ENCODE measurements at regions not wholly inside any gene's neighbourhood (a gene's known extent, or its start where the extent isn't known, plus 50 kb on each side); places are given as distances from the start of the nearest gene placed in this dataset.

DNA sequence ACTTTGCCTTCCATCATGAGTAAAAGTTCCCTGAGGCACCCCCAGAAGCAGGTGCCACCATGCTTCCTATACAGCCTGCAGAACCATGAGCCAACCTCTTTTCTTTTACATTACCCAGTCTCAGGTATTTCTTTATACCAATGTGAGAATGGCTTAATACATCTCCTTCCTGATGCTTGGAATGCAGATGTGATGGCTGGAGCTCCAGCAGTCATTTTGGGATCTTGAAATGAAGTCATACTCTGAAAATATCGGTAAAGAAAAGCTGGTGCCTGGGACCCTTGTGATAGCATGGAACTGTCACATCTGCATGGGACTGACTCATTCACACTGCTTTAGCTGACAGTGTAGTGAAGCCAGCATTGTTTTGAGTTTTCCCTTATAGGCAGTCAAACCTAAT lies 634.5 kb upstream of the NRP1 start:
- Histone ChIP-seq H4K20me1 (ENCODE audit: control insufficient read depth, insufficient read depth, low read depth, low read length) (no peaks in the 10 kb centered on the region), H3K27ac (ENCODE audit: low read depth, low read length) (no peak overlapping the region), H3K9me3 (ENCODE audit: control insufficient read depth, insufficient read depth, low read length) (no peaks in the 10 kb centered on the region), H3F3A (ENCODE audit: control insufficient read depth, insufficient read depth) (no peaks in the 10 kb centered on the region), H3K9me2 (replicated peaks; ENCODE audit: control insufficient read depth, low read length) (no peaks in the 10 kb centered on the region), H3K4me2 (ENCODE audit: low read length) (no peak overlapping the region), H3K4me1 (ENCODE audit: control insufficient read depth, low read length) (no peaks in the 10 kb centered on the region), H3K79me2 (ENCODE audit: control insufficient read depth, low read length) (no peaks in the 10 kb centered on the region), H3K36me3 (ENCODE audit: control insufficient read depth, low read length) (no peaks in the 10 kb centered on the region), H3K27me3 (ENCODE audit: control insufficient read depth, low read length) (no peaks in the 10 kb centered on the region), H3K4me3 (ENCODE audit: low read length) (no peak overlapping the region)
- no peak for TF ChIP-seq EZH2phosphoT487 (IDR thresholded peaks at IDR 0.05; ENCODE audit: borderline replicate concordance, low read length)
- TF ChIP-seq, protein P1, sequence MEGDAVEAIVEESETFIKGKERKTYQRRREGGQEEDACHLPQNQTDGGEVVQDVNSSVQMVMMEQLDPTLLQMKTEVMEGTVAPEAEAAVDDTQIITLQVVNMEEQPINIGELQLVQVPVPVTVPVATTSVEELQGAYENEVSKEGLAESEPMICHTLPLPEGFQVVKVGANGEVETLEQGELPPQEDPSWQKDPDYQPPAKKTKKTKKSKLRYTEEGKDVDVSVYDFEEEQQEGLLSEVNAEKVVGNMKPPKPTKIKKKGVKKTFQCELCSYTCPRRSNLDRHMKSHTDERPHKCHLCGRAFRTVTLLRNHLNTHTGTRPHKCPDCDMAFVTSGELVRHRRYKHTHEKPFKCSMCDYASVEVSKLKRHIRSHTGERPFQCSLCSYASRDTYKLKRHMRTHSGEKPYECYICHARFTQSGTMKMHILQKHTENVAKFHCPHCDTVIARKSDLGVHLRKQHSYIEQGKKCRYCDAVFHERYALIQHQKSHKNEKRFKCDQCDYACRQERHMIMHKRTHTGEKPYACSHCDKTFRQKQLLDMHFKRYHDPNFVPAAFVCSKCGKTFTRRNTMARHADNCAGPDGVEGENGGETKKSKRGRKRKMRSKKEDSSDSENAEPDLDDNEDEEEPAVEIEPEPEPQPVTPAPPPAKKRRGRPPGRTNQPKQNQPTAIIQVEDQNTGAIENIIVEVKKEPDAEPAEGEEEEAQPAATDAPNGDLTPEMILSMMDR (IDR thresholded peaks at IDR 0.05; ENCODE audit: low read depth, low read length, poor library complexity, severe bottlenecking), result no peak

DNA sequence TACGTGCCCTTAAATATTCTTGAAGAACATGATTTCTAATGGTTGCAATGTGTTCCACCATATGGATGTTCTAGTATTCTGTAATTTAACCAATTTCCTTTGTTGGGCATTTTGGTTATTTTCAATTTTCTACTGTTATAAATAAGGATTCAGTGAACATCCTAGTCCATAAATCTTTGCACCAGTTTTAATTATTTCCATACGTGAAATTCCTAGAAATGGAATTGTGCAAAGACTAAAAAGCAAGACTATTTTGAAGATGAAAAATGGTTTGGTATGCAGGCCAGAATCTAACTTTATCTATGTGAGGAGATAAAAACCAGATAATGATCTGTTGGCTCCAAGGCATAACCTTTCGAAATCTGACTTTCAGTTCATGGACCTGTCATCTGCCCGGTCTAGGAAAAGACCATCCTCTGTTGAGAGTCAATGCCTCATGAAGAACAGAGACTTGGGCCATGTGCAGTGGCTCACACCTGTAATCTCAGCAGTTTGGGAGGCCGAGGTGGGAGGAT lies 633.2 kb upstream of the NRP1 start:
- TF ChIP-seq EZH2phosphoT487 (IDR thresholded peaks at IDR 0.05; ENCODE audit: borderline replicate concordance, low read length), result no peak
- TF ChIP-seq, protein P1 (IDR thresholded peaks at IDR 0.05; ENCODE audit: low read depth, low read length, poor library complexity, severe bottlenecking), result no peak
- H3K9me2 ChIP-seq (replicated peaks; ENCODE audit: control insufficient read depth, low read length), result no peaks in the 10 kb centered on the region
- no peak overlapping the region for H3K27ac ChIP-seq (ENCODE audit: low read depth, low read length)
- no peaks in the 10 kb centered on the region for H3K9me3 ChIP-seq (ENCODE audit: control insufficient read depth, insufficient read depth, low read length)
- H3K79me2 ChIP-seq (ENCODE audit: control insufficient read depth, low read length), result no peaks in the 10 kb centered on the region
- no peaks in the 10 kb centered on the region for H3K27me3 ChIP-seq (ENCODE audit: control insufficient read depth, low read length)
- H3K36me3 ChIP-seq (ENCODE audit: control insufficient read depth, low read length), result no peaks in the 10 kb centered on the region
- no peaks in the 10 kb centered on the region for H3K4me1 ChIP-seq (ENCODE audit: control insufficient read depth, low read length)
- H3K4me2 ChIP-seq (ENCODE audit: low read length), result no peak overlapping the region
- H3F3A ChIP-seq (ENCODE audit: control insufficient read depth, insufficient read depth), result no peaks in the 10 kb centered on the region
- H3K4me3 ChIP-seq (ENCODE audit: low read length), result no peak overlapping the region
- no peaks in the 10 kb centered on the region for H4K20me1 ChIP-seq (ENCODE audit: control insufficient read depth, insufficient read depth, low read depth, low read length)

DNA sequence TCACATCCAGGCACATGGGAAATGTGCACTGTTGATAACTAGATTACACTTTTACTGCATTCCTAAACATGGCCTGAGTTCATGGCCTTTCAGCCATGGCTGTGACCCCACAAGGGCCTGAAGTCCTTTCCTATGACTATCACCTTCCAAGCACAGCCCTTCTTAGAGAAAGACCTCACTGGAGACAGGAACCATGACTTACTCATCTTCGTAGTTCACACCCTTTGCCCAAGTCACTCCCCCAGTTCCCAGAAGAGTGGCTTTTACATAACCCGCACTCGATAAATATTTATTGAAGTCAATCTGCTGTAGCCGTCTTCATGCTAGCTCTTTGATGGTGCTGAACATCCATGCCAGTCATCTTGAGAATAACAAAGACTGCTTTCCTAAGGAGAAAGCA lies 632.5 kb upstream of the NRP1 start:
- H3K4me2 ChIP-seq (ENCODE audit: low read length), result no peak overlapping the region
- H3F3A ChIP-seq (ENCODE audit: control insufficient read depth, insufficient read depth), result no peaks in the 10 kb centered on the region
- H3K27ac ChIP-seq (ENCODE audit: low read depth, low read length), result no peak overlapping the region
- H3K4me1 ChIP-seq (ENCODE audit: control insufficient read depth, low read length), result no peaks in the 10 kb centered on the region
- H3K9me2 ChIP-seq (replicated peaks; ENCODE audit: control insufficient read depth, low read length), result no peaks in the 10 kb centered on the region
- TF ChIP-seq, protein P1 (IDR thresholded peaks at IDR 0.05; ENCODE audit: low read depth, low read length, poor library complexity, severe bottlenecking), result no peak
- TF ChIP-seq EZH2phosphoT487 (IDR thresholded peaks at IDR 0.05; ENCODE audit: borderline replicate concordance, low read length), result no peak
- H3K9me3 ChIP-seq (ENCODE audit: control insufficient read depth, insufficient read depth, low read length), result no peaks in the 10 kb centered on the region
- no peak overlapping the region for H3K4me3 ChIP-seq (ENCODE audit: low read length)
- H3K27me3 ChIP-seq (ENCODE audit: control insufficient read depth, low read length), result no peaks in the 10 kb centered on the region
- H3K36me3 ChIP-seq (ENCODE audit: control insufficient read depth, low read length), result no peaks in the 10 kb centered on the region
- no peaks in the 10 kb centered on the region for H4K20me1 ChIP-seq (ENCODE audit: control insufficient read depth, insufficient read depth, low read depth, low read length)
- H3K79me2 ChIP-seq (ENCODE audit: control insufficient read depth, low read length), result no peaks in the 10 kb centered on the region
